SK-N-MC (cell line): ENCODE measurements at regions not wholly inside any gene's neighbourhood (a gene's known extent, or its start where the extent isn't known, plus 50 kb on each side); places are given as distances from the start of the nearest gene placed in this dataset.

Source experiments
- DNase-seq: peaks from one replicate; pipeline ENCODE4 v3.0.0-alpha.2; 2011; ENCODE audit warnings: low read depth, low spot score
- H3K27ac ChIP-seq: fragments of 200-600 bp; sonication (generic); 2 replicates; pipeline ENCODE4 v1.5.1; 2016; ENCODE audit warnings: mixed run types
- H3K36me3 ChIP-seq: fragments of 200-600 bp; sonication (generic); 2 replicates; pipeline ENCODE4 v1.6.1; 2017; ENCODE audit warnings: antibody characterized with exemption, low read length, mixed read lengths; ENCODE audit not compliant: insufficient read depth
- H3K4me3 ChIP-seq: fragments of 200-600 bp; sonication (generic); 2 replicates; pipeline ENCODE4 v1.5.1; 2016
- H3K9ac ChIP-seq: fragments of 200-600 bp; sonication (generic); 2 replicates; pipeline ENCODE4 v1.8.0; 2017; ENCODE audit warnings: mixed run types, mixed read lengths; ENCODE audit not compliant: insufficient read length
- H3K9me3 ChIP-seq: fragments of 200-600 bp; sonication (generic); 2 replicates; pipeline ENCODE4 v1.6.1; 2017; ENCODE audit warnings: low read depth, mild to moderate bottlenecking, antibody characterized with exemption, low read length, moderate library complexity, mixed read lengths
- EZH2 ChIP-seq: fragments of 200-600 bp; sonication (generic); IDR thresholded peaks from one replicate; pipeline ENCODE4 v1.6.1; 2017; ENCODE audit warnings: antibody characterized with exemption
- FOXP2 ChIP-seq: optimal IDR thresholded peaks from 2 replicates; pipeline ENCODE3; 2011; ENCODE audit warnings: mild to moderate bottlenecking, moderate library complexity; ENCODE audit not compliant: insufficient read depth; ENCODE audit errors: extremely low read length, control extremely low read depth
- POLR2AphosphoS5 ChIP-seq: IDR thresholded peaks from 2 replicates; pipeline ENCODE4 v1.6.1; 2012; ENCODE audit warnings: mild to moderate bottlenecking, low read depth, low read length, borderline replicate concordance

GRCh38 chr1:213370523-213370922, 319.5 kb downstream of the RPS6KC1 start:
- Histone ChIP-seq H3K27ac (no peak overlapping the region), H3K9me3 (no peaks in the 10 kb centered on the region), H3K36me3 (no peaks in the 10 kb centered on the region), H3K4me3 (no peak overlapping the region), H3K9ac (no peak overlapping the region)
- no peak for DNase-seq
- TF ChIP-seq POLR2AphosphoS5 (no peak), EZH2 (no peak), FOXP2 (no peak)

- no peak overlapping the region for H3K27ac ChIP-seq
- H3K9ac ChIP-seq = no peak overlapping the region
- DNase-seq = no peak
- no peaks in the 10 kb centered on the region for H3K9me3 ChIP-seq
- TF ChIP-seq FOXP2 (no peak), EZH2 (no peak), POLR2AphosphoS5 (no peak)
- H3K4me3 ChIP-seq = no peak overlapping the region
- no peaks in the 10 kb centered on the region for H3K36me3 ChIP-seq
Measured at GRCh38 chr1:213371525-213371846, 320.4 kb downstream of the RPS6KC1 start.

GRCh38 chr1:213371847-213372619, 321.0 kb downstream of the RPS6KC1 start:
- TF ChIP-seq FOXP2 = no peak
- TF ChIP-seq POLR2AphosphoS5 = no peak
- TF ChIP-seq EZH2 = no peak
- Histone ChIP-seq H3K4me3 (no peak overlapping the region), H3K9ac (no peak overlapping the region), H3K27ac (no peak overlapping the region), H3K9me3 (no peaks in the 10 kb centered on the region), H3K36me3 (no peaks in the 10 kb centered on the region)
- DNase-seq = no peak

GRCh38 chr1:213374369-213374768, 323.3 kb downstream of the RPS6KC1 start:
- TF ChIP-seq FOXP2 (no peak), POLR2AphosphoS5 (no peak), EZH2 (no peak)
- Histone ChIP-seq H3K9ac (no peak overlapping the region), H3K27ac (no peak overlapping the region), H3K9me3 (no peaks in the 10 kb centered on the region), H3K36me3 (no peaks in the 10 kb centered on the region), H3K4me3 (no peak overlapping the region)
- DNase-seq = peak; percentile 5

GRCh38 chr1:213375002-213375401, 324.0 kb downstream of the RPS6KC1 start:
- no peak overlapping the region for H3K4me3 ChIP-seq
- no peak for TF ChIP-seq EZH2
- TF ChIP-seq POLR2AphosphoS5 = no peak
- TF ChIP-seq FOXP2 = no peak

GRCh38 chr1:213376862-213377372, 325.9 kb downstream of the RPS6KC1 start:
- TF ChIP-seq POLR2AphosphoS5 (no peak), FOXP2 (no peak), EZH2 (no peak)
- no peak for DNase-seq
- Histone ChIP-seq H3K36me3 (no peaks in the 10 kb centered on the region), H3K27ac (no peak overlapping the region), H3K4me3 (no peak overlapping the region), H3K9me3 (no peaks in the 10 kb centered on the region), H3K9ac (no peak overlapping the region)

More at GRCh38 chr1:213375002-213375401, 324.0 kb downstream of the RPS6KC1 start:
- H3K27ac ChIP-seq = no peak overlapping the region
- no peak overlapping the region for H3K9ac ChIP-seq
- no peak for DNase-seq
- no peaks in the 10 kb centered on the region for H3K9me3 ChIP-seq
- H3K36me3 ChIP-seq = no peaks in the 10 kb centered on the region

- no peak overlapping the region for H3K9ac ChIP-seq
- no peaks in the 10 kb centered on the region for H3K9me3 ChIP-seq
- no peak overlapping the region for H3K4me3 ChIP-seq
- no peak for DNase-seq
- H3K36me3 ChIP-seq = no peaks in the 10 kb centered on the region
- no peak overlapping the region for H3K27ac ChIP-seq
- TF ChIP-seq EZH2 = no peak
- no peak for TF ChIP-seq FOXP2
- TF ChIP-seq POLR2AphosphoS5 = no peak
Measured at GRCh38 chr1:213380865-213381264, 329.8 kb downstream of the RPS6KC1 start.

- Histone ChIP-seq H3K9me3 (no peaks in the 10 kb centered on the region), H3K4me3 (no peak overlapping the region), H3K27ac (no peak overlapping the region), H3K36me3 (no peaks in the 10 kb centered on the region), H3K9ac (no peak overlapping the region)
- TF ChIP-seq FOXP2 (no peak), EZH2 (no peak), POLR2AphosphoS5 (no peak)
- no peak for DNase-seq
Measured at GRCh38 chr1:213381572-213382084, 330.6 kb downstream of the RPS6KC1 start.
